SK-N-SH treated with all-trans-retinoic acid at 6 μM for 48 hours (cell line): ENCODE measurements at regions not wholly inside any gene's neighbourhood (a gene's known extent, or its start where the extent isn't known, plus 50 kb on each side); places are given as distances from the start of the nearest gene placed in this dataset.

Source experiments
- RARB ChIP-seq: fragments of 250-450 bp; sonication (Bioruptor Pico); IDR thresholded peaks from 2 replicates; pipeline ENCODE4 v1.8.0; 2021; ENCODE audit warnings: mild to moderate bottlenecking, moderate library complexity
- ZFP3 ChIP-seq: fragments of 250-450 bp; sonication (Bioruptor Pico); IDR thresholded peaks from 2 replicates; pipeline ENCODE4 v1.5.0; 2020; ENCODE audit warnings: mild to moderate bottlenecking, moderate library complexity
- TF ChIP-seq, protein P1 (sequence below): fragments of 250-450 bp; sonication (Bioruptor Pico); IDR thresholded peaks from 2 replicates; pipeline ENCODE4 v1.5.1; 2020; ENCODE audit warnings: low read depth, mild to moderate bottlenecking, moderate library complexity
- TF ChIP-seq, protein P2 (sequence below): fragments of 250-450 bp; sonication (Bioruptor Pico); IDR thresholded peaks from 2 replicates; pipeline ENCODE4 v1.5.0; 2020; ENCODE audit warnings: mild to moderate bottlenecking, moderate library complexity
- TF ChIP-seq, protein P3 (sequence below): fragments of 250-450 bp; sonication (Bioruptor Pico); IDR thresholded peaks from 2 replicates; pipeline ENCODE4 v1.8.0; 2020; ENCODE audit warnings: mild to moderate bottlenecking, moderate library complexity, borderline replicate concordance

DNA sequence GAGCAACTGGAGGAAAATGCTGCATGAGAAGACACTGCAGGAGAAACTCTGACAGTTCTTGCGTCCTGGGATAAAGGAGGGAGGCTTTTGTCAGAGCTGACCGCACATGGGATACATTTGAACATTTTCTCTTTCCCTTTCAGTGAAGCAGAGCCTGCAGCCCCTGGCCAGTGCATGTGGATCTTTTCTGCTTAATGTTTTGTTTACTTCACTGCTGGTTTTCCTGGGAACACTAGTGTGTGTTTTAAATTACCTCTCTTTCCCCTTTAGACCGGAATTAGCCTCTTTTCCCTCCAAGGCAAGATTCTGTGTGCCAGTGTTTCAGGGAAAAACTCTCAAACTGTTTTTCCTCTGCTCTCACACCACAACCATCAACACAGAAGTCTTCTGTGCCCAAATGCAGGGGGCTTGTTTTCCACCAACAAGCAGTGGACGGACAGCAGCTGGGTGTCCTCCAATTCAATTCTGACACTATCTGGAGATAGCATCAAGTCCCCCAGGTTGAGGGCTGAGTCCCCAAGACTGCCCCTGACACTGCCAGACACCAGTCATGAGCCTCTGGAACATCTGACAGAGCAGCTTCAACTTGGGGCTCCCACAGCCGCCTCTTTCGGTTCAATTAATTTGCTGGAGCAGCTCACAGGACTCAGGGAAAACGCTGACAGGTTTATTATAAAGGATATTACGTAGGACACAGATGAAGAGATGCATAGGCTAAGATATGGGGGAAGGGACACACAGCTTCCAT is 136.2 kb downstream of the RHOU start:
- TF ChIP-seq ZFP3: no peak
- TF ChIP-seq, protein P1, sequence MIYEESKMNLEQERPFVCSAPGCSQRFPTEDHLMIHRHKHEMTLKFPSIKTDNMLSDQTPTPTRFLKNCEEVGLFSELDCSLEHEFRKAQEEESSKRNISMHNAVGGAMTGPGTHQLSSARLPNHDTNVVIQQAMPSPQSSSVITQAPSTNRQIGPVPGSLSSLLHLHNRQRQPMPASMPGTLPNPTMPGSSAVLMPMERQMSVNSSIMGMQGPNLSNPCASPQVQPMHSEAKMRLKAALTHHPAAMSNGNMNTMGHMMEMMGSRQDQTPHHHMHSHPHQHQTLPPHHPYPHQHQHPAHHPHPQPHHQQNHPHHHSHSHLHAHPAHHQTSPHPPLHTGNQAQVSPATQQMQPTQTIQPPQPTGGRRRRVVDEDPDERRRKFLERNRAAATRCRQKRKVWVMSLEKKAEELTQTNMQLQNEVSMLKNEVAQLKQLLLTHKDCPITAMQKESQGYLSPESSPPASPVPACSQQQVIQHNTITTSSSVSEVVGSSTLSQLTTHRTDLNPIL (CRISPR knock-in tag): no peak
- TF ChIP-seq, protein P2, sequence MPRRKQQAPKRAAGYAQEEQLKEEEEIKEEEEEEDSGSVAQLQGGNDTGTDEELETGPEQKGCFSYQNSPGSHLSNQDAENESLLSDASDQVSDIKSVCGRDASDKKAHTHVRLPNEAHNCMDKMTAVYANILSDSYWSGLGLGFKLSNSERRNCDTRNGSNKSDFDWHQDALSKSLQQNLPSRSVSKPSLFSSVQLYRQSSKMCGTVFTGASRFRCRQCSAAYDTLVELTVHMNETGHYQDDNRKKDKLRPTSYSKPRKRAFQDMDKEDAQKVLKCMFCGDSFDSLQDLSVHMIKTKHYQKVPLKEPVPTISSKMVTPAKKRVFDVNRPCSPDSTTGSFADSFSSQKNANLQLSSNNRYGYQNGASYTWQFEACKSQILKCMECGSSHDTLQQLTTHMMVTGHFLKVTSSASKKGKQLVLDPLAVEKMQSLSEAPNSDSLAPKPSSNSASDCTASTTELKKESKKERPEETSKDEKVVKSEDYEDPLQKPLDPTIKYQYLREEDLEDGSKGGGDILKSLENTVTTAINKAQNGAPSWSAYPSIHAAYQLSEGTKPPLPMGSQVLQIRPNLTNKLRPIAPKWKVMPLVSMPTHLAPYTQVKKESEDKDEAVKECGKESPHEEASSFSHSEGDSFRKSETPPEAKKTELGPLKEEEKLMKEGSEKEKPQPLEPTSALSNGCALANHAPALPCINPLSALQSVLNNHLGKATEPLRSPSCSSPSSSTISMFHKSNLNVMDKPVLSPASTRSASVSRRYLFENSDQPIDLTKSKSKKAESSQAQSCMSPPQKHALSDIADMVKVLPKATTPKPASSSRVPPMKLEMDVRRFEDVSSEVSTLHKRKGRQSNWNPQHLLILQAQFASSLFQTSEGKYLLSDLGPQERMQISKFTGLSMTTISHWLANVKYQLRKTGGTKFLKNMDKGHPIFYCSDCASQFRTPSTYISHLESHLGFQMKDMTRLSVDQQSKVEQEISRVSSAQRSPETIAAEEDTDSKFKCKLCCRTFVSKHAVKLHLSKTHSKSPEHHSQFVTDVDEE: no peak
- TF ChIP-seq, protein P3, sequence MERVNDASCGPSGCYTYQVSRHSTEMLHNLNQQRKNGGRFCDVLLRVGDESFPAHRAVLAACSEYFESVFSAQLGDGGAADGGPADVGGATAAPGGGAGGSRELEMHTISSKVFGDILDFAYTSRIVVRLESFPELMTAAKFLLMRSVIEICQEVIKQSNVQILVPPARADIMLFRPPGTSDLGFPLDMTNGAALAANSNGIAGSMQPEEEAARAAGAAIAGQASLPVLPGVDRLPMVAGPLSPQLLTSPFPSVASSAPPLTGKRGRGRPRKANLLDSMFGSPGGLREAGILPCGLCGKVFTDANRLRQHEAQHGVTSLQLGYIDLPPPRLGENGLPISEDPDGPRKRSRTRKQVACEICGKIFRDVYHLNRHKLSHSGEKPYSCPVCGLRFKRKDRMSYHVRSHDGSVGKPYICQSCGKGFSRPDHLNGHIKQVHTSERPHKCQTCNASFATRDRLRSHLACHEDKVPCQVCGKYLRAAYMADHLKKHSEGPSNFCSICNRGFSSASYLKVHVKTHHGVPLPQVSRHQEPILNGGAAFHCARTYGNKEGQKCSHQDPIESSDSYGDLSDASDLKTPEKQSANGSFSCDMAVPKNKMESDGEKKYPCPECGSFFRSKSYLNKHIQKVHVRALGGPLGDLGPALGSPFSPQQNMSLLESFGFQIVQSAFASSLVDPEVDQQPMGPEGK: no peak
- TF ChIP-seq RARB (CRISPR knock-in tag): no peak
